ENCODE measurements at regions not wholly inside any gene's neighbourhood (a gene's known extent, or its start where the extent isn't known, plus 50 kb on each side); places are given as distances from the start of the nearest gene placed in this dataset.

DNA sequence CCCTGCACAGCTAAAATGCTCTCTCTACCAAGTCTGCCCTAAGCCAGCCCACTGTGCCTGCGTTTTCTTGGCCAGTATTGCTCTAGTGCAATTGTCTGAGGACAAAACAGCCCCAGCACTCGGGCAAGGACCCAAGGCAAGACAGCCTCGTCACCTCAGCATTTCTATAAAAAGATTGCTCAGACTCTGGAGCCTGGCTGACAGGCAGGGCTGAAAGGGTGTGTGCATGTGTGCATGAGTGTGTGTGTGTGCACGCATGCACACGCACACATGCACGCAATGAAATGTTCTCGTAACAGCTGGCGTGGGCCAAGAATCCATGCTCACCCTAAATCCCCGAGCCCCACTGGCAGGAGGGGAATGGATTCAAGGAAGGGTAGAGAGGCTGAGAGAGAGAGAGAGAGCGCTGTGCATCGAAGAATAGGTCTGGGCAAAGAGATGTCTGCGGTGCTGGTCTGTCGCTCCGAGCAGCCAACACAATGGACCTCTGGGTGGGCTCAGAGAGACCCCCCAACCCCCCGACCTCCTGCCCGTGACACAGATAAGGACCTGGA lies 579.2 kb downstream of the BCOR start:
- H4K20me1 ChIP-seq (ENCODE audit: control insufficient read depth, insufficient read depth, low read depth, low read length), result no peaks in the 10 kb centered on the region
- no peak overlapping the region for H3K27ac ChIP-seq (ENCODE audit: low read depth, low read length)
- H3K9me2 ChIP-seq (replicated peaks; ENCODE audit: control insufficient read depth, low read length), result no peaks in the 10 kb centered on the region
- no peaks in the 10 kb centered on the region for H3F3A ChIP-seq (ENCODE audit: control insufficient read depth, insufficient read depth)
- no peaks in the 10 kb centered on the region for H3K79me2 ChIP-seq (ENCODE audit: control insufficient read depth, low read length)
- H3K4me1 ChIP-seq (ENCODE audit: control insufficient read depth, low read length), result no peaks in the 10 kb centered on the region
- no peaks in the 10 kb centered on the region for H3K27me3 ChIP-seq (ENCODE audit: control insufficient read depth, low read length)
- no peaks in the 10 kb centered on the region for H3K9me3 ChIP-seq (ENCODE audit: control insufficient read depth, insufficient read depth, low read length)
- no peaks in the 10 kb centered on the region for H3K36me3 ChIP-seq (ENCODE audit: control insufficient read depth, low read length)
- H3K4me2 ChIP-seq (ENCODE audit: low read length), result no peak overlapping the region
- TF ChIP-seq EZH2phosphoT487 (IDR thresholded peaks at IDR 0.05; ENCODE audit: borderline replicate concordance, low read length), result no peak
- TF ChIP-seq, protein P1, sequence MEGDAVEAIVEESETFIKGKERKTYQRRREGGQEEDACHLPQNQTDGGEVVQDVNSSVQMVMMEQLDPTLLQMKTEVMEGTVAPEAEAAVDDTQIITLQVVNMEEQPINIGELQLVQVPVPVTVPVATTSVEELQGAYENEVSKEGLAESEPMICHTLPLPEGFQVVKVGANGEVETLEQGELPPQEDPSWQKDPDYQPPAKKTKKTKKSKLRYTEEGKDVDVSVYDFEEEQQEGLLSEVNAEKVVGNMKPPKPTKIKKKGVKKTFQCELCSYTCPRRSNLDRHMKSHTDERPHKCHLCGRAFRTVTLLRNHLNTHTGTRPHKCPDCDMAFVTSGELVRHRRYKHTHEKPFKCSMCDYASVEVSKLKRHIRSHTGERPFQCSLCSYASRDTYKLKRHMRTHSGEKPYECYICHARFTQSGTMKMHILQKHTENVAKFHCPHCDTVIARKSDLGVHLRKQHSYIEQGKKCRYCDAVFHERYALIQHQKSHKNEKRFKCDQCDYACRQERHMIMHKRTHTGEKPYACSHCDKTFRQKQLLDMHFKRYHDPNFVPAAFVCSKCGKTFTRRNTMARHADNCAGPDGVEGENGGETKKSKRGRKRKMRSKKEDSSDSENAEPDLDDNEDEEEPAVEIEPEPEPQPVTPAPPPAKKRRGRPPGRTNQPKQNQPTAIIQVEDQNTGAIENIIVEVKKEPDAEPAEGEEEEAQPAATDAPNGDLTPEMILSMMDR (IDR thresholded peaks at IDR 0.05; ENCODE audit: low read depth, low read length, poor library complexity, severe bottlenecking), result no peak
- H3K4me3 ChIP-seq (ENCODE audit: low read length), result no peak overlapping the region

DNA sequence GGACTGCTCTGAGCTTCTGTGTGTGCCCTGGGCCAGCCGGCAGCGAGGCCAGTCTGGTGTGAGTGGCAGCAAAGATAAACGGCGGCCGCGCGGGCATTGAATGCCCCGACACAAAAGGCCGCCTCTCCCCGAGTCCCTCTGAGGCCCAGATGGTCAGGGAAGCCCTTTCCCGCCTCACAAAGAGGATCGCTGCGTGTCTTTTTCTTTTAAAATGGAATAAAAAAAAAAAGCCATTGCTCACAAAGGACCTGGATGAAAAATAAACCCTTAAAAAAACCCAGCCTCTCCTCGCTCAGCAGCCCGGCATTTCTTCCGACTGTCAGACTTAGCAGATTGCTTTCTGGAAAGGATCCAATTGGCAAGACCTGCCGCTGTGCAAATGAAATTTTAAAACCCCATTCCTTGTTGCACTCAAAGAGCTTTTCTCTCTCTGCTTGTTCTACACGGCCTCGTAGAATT lies 578.7 kb downstream of the BCOR start:
- Histone ChIP-seq H4K20me1 (ENCODE audit: control insufficient read depth, insufficient read depth, low read depth, low read length) (no peaks in the 10 kb centered on the region), H3K27me3 (ENCODE audit: control insufficient read depth, low read length) (no peaks in the 10 kb centered on the region), H3K4me3 (ENCODE audit: low read length) (no peak overlapping the region), H3K27ac (ENCODE audit: low read depth, low read length) (no peak overlapping the region), H3K36me3 (ENCODE audit: control insufficient read depth, low read length) (no peaks in the 10 kb centered on the region), H3K79me2 (ENCODE audit: control insufficient read depth, low read length) (no peaks in the 10 kb centered on the region), H3K9me2 (replicated peaks; ENCODE audit: control insufficient read depth, low read length) (no peaks in the 10 kb centered on the region), H3K9me3 (ENCODE audit: control insufficient read depth, insufficient read depth, low read length) (no peaks in the 10 kb centered on the region), H3F3A (ENCODE audit: control insufficient read depth, insufficient read depth) (no peaks in the 10 kb centered on the region), H3K4me1 (ENCODE audit: control insufficient read depth, low read length) (no peaks in the 10 kb centered on the region), H3K4me2 (ENCODE audit: low read length) (no peak overlapping the region)
- no peak for TF ChIP-seq EZH2phosphoT487 (IDR thresholded peaks at IDR 0.05; ENCODE audit: borderline replicate concordance, low read length)
- TF ChIP-seq, protein P1 (IDR thresholded peaks at IDR 0.05; ENCODE audit: low read depth, low read length, poor library complexity, severe bottlenecking), result no peak

DNA sequence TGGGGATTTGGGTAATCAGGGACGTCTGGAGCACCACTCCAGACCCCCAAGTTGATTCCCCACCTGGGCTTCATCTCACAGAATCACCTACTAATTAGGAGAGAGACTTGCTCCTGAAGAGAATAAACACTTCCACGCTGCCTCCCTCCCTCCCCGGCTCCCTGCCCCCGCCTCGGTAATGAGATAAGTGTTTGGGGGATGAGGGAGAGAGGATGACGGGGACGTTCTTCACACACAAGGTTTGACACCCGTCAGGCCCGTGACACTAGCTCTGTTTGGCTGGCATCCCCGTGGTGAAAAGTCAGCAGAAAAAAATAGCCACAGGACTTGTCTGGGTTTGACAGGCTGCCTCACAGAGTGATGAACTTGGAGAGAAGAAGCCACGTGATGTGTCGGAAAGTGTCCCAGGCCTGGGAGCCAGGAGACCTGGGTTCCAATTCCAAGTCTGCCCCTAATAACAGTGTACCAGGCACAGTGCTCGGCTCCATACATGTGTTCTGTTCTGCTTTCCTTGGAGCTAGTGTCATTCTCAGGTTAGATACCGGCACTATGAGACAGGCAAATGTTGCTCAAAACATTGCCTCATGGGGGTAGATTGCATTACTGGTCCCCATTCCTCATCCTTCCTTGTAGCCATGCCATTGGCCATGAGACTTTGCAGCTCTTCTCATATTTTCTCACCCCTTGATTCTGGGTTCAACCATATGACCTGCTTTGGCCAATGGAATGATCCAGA lies 578.0 kb downstream of the BCOR start:
- H3K9me3 ChIP-seq (ENCODE audit: control insufficient read depth, insufficient read depth, low read length), result no peaks in the 10 kb centered on the region

More for the DNA sequence above, 578.0 kb downstream of the BCOR start:
- Histone ChIP-seq H3K4me1 (ENCODE audit: control insufficient read depth, low read length) (no peaks in the 10 kb centered on the region), H3F3A (ENCODE audit: control insufficient read depth, insufficient read depth) (no peaks in the 10 kb centered on the region), H3K79me2 (ENCODE audit: control insufficient read depth, low read length) (no peaks in the 10 kb centered on the region), H3K27me3 (ENCODE audit: control insufficient read depth, low read length) (no peaks in the 10 kb centered on the region), H3K36me3 (ENCODE audit: control insufficient read depth, low read length) (no peaks in the 10 kb centered on the region), H3K4me2 (ENCODE audit: low read length) (no peak overlapping the region), H4K20me1 (ENCODE audit: control insufficient read depth, insufficient read depth, low read depth, low read length) (no peaks in the 10 kb centered on the region), H3K4me3 (ENCODE audit: low read length) (no peak overlapping the region), H3K27ac (ENCODE audit: low read depth, low read length) (no peak overlapping the region), H3K9me2 (replicated peaks; ENCODE audit: control insufficient read depth, low read length) (no peaks in the 10 kb centered on the region)
- TF ChIP-seq EZH2phosphoT487 (IDR thresholded peaks at IDR 0.05; ENCODE audit: borderline replicate concordance, low read length), result no peak
- TF ChIP-seq, protein P1 (IDR thresholded peaks at IDR 0.05; ENCODE audit: low read depth, low read length, poor library complexity, severe bottlenecking), result no peak

All from DOHH2 (cell line).